ENCODE measurements at regions not wholly inside any gene's neighbourhood (a gene's known extent, or its start where the extent isn't known, plus 50 kb on each side); places are given as distances from the start of the nearest gene placed in this dataset.

GRCh38 chr2:120403676-120404075, 57.7 kb downstream of the INHBB start:
- TF ChIP-seq CTCF (IDR thresholded peaks at IDR 0.05; ENCODE audit: low read length), result no peak
- TF ChIP-seq EZH2 (optimal IDR thresholded peaks at IDR 0.05; ENCODE audit: low read depth, low read length), result no peak
- no peak for TF ChIP-seq EZH2phosphoT487 (IDR thresholded peaks at IDR 0.05; ENCODE audit: low read length)

Measured in MM.1S (cell line).